Stimulated activated CD4-positive, alpha-beta T cell treated with anti-CD3 and anti-CD28 coated beads, Interleukin-1b, Interleukin-23, amount 100 ng/mL, for 4 hours (primary cell): ENCODE measurements at regions not wholly inside any gene's neighbourhood (a gene's known extent, or its start where the extent isn't known, plus 50 kb on each side); places are given as distances from the start of the nearest gene placed in this dataset.

Source experiments
- DNase-seq, 2 donors: peaks; one replicate each; pipeline ENCODE4 v3.0.0-alpha.2; 2020; ENCODE audit warnings: low read depth in 2 of 2

- DNase-seq: no peak
Observed at GRCh38 chr7:41294556-41295454, 408.1 kb downstream of the INHBA start.

GRCh38 chr7:41292487-41292886 is 410.4 kb downstream of the INHBA start:
- no peak for DNase-seq

GRCh38 chr7:41287559-41288335 is 415.1 kb downstream of the INHBA start:
- no peak for DNase-seq

- no peak for DNase-seq
Observed at GRCh38 chr7:41280491-41280890, 422.4 kb downstream of the INHBA start.

GRCh38 chr7:41277561-41277960 is 425.3 kb downstream of the INHBA start:
- DNase-seq: no peak

GRCh38 chr7:41275255-41275654 is 427.6 kb downstream of the INHBA start:
- DNase-seq: no peak

GRCh38 chr7:41274179-41274578 is 428.7 kb downstream of the INHBA start:
- DNase-seq: no peak

- DNase-seq: no peak
Observed at GRCh38 chr7:41272664-41273063, 430.2 kb downstream of the INHBA start.

- DNase-seq: no peak
Observed at GRCh38 chr7:41268878-41269277, 434.0 kb downstream of the INHBA start.

GRCh38 chr7:41261080-41261479 is 441.8 kb downstream of the INHBA start:
- no peak for DNase-seq

GRCh38 chr7:41257660-41258059 is 445.2 kb downstream of the INHBA start:
- no peak for DNase-seq

GRCh38 chr7:41256186-41256945 is 446.5 kb downstream of the INHBA start:
- no peak for DNase-seq

- DNase-seq: no peak
Observed at GRCh38 chr7:41255716-41256115, 447.2 kb downstream of the INHBA start.

- no peak for DNase-seq
Observed at GRCh38 chr7:41255113-41255512, 447.8 kb downstream of the INHBA start.

- no peak for DNase-seq
Observed at GRCh38 chr7:41252957-41253356, 449.9 kb downstream of the INHBA start.

GRCh38 chr7:41252551-41252950 is 450.3 kb downstream of the INHBA start:
- DNase-seq: no peak

- no peak for DNase-seq
Observed at GRCh38 chr7:41247143-41247865, 455.6 kb downstream of the INHBA start.

GRCh38 chr7:41245916-41246315 is 457.0 kb downstream of the INHBA start:
- DNase-seq: no peak

- no peak for DNase-seq
Observed at GRCh38 chr7:41244246-41244645, 458.6 kb downstream of the INHBA start.

- DNase-seq: no peak
Observed at GRCh38 chr7:41241641-41242040, 461.2 kb downstream of the INHBA start.

GRCh38 chr7:41239596-41239995 is 463.3 kb downstream of the INHBA start:
- no peak for DNase-seq
